Endothelial cell of hepatic sinusoid (primary cell): ENCODE measurements at regions not wholly inside any gene's neighbourhood (a gene's known extent, or its start where the extent isn't known, plus 50 kb on each side); places are given as distances from the start of the nearest gene placed in this dataset.
"Not testable (repeated sequence)": the region's sequence is repeated elsewhere in the genome, so short reads cannot be mapped to it uniquely, and the experiment has no call there.

Source experiments
- in situ Hi-C: cut with HindIII; loops from 2 replicates; pipeline ENCODE4 v1.10.0; 2017; ENCODE audit warnings: low sequenced_read_pairs

- in situ Hi-C loops: not testable (repeated sequence)
These were observed 143.4 kb upstream of the OR4E1 start for GRCh38 chr14:21817010-21817409.

- in situ Hi-C loops: no loop called here
These were observed 134.4 kb upstream of the OR4E1 start for GRCh38 chr14:21807975-21808374.

GRCh38 chr14:21804981-21805380 lies 131.4 kb upstream of the OR4E1 start:
- in situ Hi-C loops: no loop called here

- in situ Hi-C loops: no loop called here
These were observed 128.8 kb upstream of the OR4E1 start for GRCh38 chr14:21802441-21802840.

GRCh38 chr14:21796916-21797315 lies 123.3 kb upstream of the OR4E1 start:
- in situ Hi-C loops: no loop called here

- in situ Hi-C loops: no loop called here
These were observed 121.8 kb upstream of the OR4E1 start for GRCh38 chr14:21795456-21795855.

GRCh38 chr14:21791749-21792148 lies 118.1 kb upstream of the OR4E1 start:
- in situ Hi-C loops: no loop called here

- in situ Hi-C loops: not testable (repeated sequence)
These were observed 115.1 kb upstream of the OR4E1 start for GRCh38 chr14:21788687-21789086.

GRCh38 chr14:21787242-21787641 lies 113.6 kb upstream of the OR4E1 start:
- in situ Hi-C loops: not testable (repeated sequence)

GRCh38 chr14:21781543-21781942 lies 107.9 kb upstream of the OR4E1 start:
- in situ Hi-C loops: no loop called here

GRCh38 chr14:21780429-21781084 lies 106.9 kb upstream of the OR4E1 start:
- in situ Hi-C loops: no loop called here

- in situ Hi-C loops: no loop called here
These were observed 98.1 kb upstream of the OR4E1 start for GRCh38 chr14:21771671-21772070.

GRCh38 chr14:21768875-21769257 lies 95.2 kb upstream of the OR4E1 start:
- in situ Hi-C loops: no loop called here

GRCh38 chr14:21768116-21768874 lies 94.7 kb upstream of the OR4E1 start:
- in situ Hi-C loops: no loop called here

GRCh38 chr14:21760360-21760759 lies 86.7 kb upstream of the OR4E1 start:
- in situ Hi-C loops: not testable (repeated sequence)

GRCh38 chr14:21749306-21749868 lies 75.8 kb upstream of the OR4E1 start:
- in situ Hi-C loops: no loop called here

GRCh38 chr14:21748869-21749303 lies 75.3 kb upstream of the OR4E1 start:
- in situ Hi-C loops: no loop called here

- in situ Hi-C loops: no loop called here
These were observed 62.2 kb upstream of the OR4E1 start for GRCh38 chr14:21735639-21736307.

GRCh38 chr14:21735200-21735599 lies 61.6 kb upstream of the OR4E1 start:
- in situ Hi-C loops: no loop called here

- in situ Hi-C loops: no loop called here
These were observed 60.9 kb upstream of the OR4E1 start for GRCh38 chr14:21734457-21735074.

- in situ Hi-C loops: no loop called here
These were observed 56.1 kb upstream of the OR4E1 start for GRCh38 chr14:21729703-21730233.
